Peyer's patch (tissue), 4 donors: ENCODE measurements at regions not wholly inside any gene's neighbourhood (a gene's known extent, or its start where the extent isn't known, plus 50 kb on each side); places are given as distances from the start of the nearest gene placed in this dataset.
"Not testable (repeated sequence)": the region's sequence is repeated elsewhere in the genome, so short reads cannot be mapped to it uniquely, and the experiment has no call there.

Source experiments
- DNase-seq, 3 donors: peaks; one replicate each; pipeline ENCODE4 v3.0.0-alpha.2; 2017 to 2019
- H3K27ac ChIP-seq, 4 donors: fragments of 200-600 bp; sonication (generic); one replicate each; pipeline ENCODE4 v1.5.1; 2016 to 2019
- H3K27me3 ChIP-seq, 2 donors: fragments of 200-600 bp; sonication (generic); one replicate each; pipeline ENCODE4 v1.5.1; 2019
- H3K36me3 ChIP-seq, 3 donors: fragments of 200-600 bp; sonication (generic); one replicate each; pipeline ENCODE4 v1.5.1; 2016 to 2019
- H3K4me1 ChIP-seq, 4 donors: fragments of 200-600 bp; sonication (generic); one replicate each; pipeline ENCODE4 v1.5.1; 2016 to 2019
- H3K4me3 ChIP-seq, 4 donors: fragments of 200-600 bp; sonication (generic); 1 replicate in 3 of 4; 2 replicates in 1 of 4; pipeline ENCODE4 v1.5.1; 2016 to 2019; ENCODE audit warnings: mild to moderate bottlenecking in 1 of 4
- H3K9me3 ChIP-seq, 4 donors: fragments of 200-600 bp; sonication (generic); one replicate each; pipeline ENCODE4 v1.5.1; 2016 to 2019; ENCODE audit warnings: mild to moderate bottlenecking in 1 of 4
- POLR2A ChIP-seq, 2 donors: fragments of 450-650 bp; IDR thresholded peaks; one replicate each; pipeline ENCODE4 v1.5.1; 2017; ENCODE audit warnings: antibody characterized with exemption in 2 of 2, mild to moderate bottlenecking in 2 of 2, moderate library complexity in 2 of 2
- TF ChIP-seq, protein P1 (sequence below), 6 experiments: fragments of 450-650 bp in 4 of 6; fragments of 200-600 bp in 2 of 6; sonication (generic) in 1 of 6; IDR thresholded peaks; one replicate each; pipeline ENCODE4 v1.5.1; 2017 to 2019; ENCODE audit warnings: antibody characterized with exemption in 6 of 6, mild to moderate bottlenecking in 3 of 6, moderate library complexity in 1 of 6

DNA sequence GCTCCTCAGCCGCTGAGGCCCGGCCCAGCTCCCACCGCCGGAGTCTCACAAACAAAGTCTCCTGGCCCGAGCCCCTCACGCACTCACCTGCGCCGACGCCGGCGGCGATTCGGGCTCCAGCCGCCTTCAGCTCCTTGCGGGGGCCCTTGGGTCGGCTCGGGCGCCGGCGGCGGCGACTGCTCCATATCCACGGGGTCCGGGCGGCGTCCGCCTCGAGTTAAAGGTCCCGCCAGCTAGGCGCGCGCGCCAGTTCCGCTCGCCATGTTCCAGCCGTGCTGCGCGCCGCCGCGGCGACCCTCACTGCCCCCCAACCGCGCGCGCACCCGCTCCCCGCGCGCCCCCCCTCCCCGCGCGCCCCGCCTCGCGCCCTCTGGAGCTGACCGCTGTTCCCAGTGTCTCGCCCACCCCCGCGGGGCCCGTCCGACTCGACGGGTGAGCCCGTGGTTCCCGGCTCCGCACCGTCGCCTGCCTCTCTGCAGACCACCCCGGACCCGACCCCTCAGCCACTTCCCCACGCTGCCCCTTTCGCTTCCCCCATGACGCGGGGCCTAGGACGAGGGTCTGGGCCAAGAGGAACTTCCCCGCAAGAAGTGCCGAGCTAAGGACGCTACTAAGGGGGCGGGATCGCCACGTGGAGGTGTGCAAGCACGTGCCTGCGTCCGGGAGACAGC is 396.1 kb downstream of the ZNF33B start:
- no peak overlapping the region for H3K4me3 ChIP-seq
- H3K4me1 ChIP-seq = no peaks in the 10 kb centered on the region
- TF ChIP-seq, protein P1, sequence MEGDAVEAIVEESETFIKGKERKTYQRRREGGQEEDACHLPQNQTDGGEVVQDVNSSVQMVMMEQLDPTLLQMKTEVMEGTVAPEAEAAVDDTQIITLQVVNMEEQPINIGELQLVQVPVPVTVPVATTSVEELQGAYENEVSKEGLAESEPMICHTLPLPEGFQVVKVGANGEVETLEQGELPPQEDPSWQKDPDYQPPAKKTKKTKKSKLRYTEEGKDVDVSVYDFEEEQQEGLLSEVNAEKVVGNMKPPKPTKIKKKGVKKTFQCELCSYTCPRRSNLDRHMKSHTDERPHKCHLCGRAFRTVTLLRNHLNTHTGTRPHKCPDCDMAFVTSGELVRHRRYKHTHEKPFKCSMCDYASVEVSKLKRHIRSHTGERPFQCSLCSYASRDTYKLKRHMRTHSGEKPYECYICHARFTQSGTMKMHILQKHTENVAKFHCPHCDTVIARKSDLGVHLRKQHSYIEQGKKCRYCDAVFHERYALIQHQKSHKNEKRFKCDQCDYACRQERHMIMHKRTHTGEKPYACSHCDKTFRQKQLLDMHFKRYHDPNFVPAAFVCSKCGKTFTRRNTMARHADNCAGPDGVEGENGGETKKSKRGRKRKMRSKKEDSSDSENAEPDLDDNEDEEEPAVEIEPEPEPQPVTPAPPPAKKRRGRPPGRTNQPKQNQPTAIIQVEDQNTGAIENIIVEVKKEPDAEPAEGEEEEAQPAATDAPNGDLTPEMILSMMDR (IDR thresholded peaks at IDR 0.05) = no peak
- no peak for TF ChIP-seq POLR2A (IDR thresholded peaks at IDR 0.05)
- no peak for DNase-seq
- no peaks in the 10 kb centered on the region for H3K36me3 ChIP-seq
- no peak overlapping the region for H3K27ac ChIP-seq
- no peaks in the 10 kb centered on the region for H3K27me3 ChIP-seq
- no peaks in the 10 kb centered on the region for H3K9me3 ChIP-seq

DNA sequence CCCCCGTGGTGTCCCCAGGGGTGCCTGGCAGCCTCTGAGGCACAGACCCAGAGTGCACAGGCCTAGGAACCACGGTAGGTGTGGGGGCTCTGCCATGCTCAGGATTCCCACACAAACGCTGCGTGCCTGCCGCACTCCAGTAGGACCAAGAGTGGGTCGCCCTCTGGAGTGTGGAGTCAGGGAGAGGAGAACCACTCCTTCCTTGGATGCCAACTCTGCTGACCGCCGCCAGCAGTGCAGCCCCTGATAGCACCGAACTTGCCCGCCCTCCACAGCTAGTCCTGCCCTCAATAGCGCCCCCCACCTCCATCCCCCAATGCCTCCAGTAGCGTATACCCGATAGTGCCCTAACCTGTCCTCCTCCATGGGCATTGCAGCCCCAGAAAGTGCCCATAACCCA is 402.0 kb downstream of the ZNF33B start:
- not testable (repeated sequence) for H3K4me1 ChIP-seq, H3K27me3 ChIP-seq, H3K9me3 ChIP-seq, DNase-seq, H3K36me3 ChIP-seq, H3K4me3 ChIP-seq, H3K27ac ChIP-seq

DNA sequence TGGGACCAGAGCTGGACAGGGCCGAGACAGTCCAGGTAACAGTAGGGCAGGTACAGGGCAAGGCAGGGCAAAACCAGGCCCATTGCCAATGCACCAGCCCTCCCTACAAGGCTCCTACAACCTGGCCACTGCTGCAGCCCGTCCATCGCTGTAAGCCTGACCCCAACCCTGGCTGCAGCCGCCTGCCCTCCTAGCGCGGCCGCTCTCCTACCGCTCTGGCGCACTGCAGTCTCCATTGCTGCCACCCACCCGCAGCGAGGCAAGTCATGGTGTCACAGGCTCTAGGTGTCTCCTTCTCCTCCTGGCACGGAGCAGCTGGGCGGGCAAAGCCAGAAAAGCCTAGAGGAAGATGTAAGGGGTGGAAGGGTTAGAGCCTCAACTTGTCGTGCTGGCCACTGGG is 402.6 kb downstream of the ZNF33B start:
- H3K4me3 ChIP-seq, H3K4me1 ChIP-seq, H3K27ac ChIP-seq, H3K9me3 ChIP-seq, H3K27me3 ChIP-seq, DNase-seq, H3K36me3 ChIP-seq: not testable (repeated sequence)

DNA sequence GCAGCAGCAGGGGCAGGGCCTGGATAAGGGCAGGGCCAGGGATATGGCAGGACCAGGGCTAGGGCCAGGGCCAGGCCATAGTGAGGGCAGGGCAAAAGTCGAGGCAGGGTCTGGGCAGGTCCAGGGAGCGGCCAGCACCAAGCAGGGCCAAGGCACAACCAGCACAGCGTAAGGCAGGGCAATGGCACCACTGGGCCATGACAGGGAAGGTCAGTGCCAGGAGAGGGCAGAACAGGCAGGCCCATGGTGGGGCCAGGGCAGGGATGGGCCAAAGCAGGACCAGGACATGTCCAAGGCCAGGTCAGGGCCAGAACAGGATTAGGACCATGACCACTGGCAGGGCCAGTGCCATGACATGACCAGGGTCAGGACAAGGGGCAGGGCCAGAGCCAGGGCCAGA is 403.1 kb downstream of the ZNF33B start:
- H3K9me3 ChIP-seq, DNase-seq, H3K27ac ChIP-seq, H3K27me3 ChIP-seq, H3K4me3 ChIP-seq, H3K4me1 ChIP-seq, H3K36me3 ChIP-seq: not testable (repeated sequence)

DNA sequence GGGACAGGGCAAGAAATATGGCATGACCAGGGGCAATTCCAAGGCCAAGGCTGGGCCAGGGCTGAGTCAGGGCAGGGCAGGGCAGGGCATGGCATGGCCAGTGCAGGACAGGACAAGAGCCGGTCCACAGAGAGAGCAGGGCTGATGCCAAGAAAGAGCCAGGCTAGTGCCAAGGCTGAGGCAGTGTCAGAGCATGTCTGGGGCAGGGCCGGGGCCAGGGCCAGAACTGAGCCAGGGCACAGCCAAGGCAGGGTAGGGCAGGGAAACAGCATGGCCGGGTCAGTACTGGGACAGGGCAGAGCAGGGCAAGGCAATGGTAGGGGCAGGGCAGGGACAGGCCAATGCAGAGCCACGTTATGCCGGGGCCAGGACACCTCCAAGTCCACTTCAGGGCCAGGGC is 403.9 kb downstream of the ZNF33B start:
- H3K27ac ChIP-seq, DNase-seq, H3K4me3 ChIP-seq, H3K27me3 ChIP-seq, H3K9me3 ChIP-seq, H3K36me3 ChIP-seq, H3K4me1 ChIP-seq: not testable (repeated sequence)

DNA sequence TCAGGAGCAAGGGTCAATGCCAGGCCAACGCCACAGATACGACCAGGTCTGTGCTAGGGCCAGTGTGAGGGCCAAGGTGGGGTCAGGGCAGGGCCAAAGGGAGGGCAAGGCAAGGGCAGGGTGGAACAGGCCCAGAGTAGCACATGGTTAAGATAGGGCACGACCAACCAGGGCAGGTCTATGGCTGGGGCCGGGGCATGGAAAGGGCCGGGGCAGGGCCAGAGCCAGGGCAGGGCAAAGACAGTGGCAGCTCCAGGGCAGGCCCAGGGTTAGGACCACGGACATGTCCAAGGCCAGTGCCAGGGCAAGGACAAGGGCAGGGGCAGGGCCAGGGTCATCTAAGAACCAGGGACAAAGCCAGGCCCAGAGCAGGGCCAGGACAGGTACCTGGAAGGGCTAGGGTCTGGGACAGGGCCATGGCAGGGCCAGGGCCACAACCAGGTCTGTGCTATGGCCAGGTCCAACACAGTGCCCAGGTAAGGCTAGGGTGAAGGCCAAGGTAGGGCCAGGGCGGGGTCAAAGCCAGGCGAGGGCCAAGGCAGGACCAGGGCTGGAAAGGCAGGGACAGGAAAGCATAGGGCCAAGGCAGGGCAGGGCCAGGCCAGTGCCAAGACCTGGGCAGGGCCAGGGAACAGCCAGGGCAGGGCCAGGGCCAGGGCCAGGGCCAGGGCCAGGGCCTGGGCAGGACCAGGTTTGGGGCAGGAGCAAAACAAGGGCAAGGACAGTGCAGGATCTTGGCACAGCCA is 404.7 kb downstream of the ZNF33B start:
- not testable (repeated sequence) for H3K27ac ChIP-seq, H3K9me3 ChIP-seq, DNase-seq

DNA sequence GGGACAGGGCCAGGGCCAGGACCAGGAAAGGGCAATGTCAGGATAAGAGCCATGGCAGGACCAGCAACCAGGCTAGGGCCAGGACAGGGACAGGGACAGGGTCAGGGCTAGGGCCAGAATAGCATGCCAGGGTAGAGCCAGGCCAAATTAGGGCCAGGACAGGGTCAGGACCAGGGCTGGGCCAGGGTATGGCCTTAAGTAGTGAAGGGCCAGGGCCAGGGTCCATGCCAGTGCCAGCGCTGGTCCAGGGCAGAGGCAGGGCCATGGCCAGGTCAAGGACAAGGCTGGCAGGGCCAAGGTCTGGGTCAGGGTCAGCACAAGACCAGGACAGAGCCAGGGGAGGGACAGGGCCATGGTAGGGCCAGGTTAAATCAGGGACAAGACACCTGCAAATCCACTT is 405.4 kb downstream of the ZNF33B start:
- not testable (repeated sequence) for H3K36me3 ChIP-seq, H3K4me1 ChIP-seq, H3K27ac ChIP-seq, H3K4me3 ChIP-seq, H3K9me3 ChIP-seq, H3K27me3 ChIP-seq, DNase-seq

More for the DNA sequence above, 404.7 kb downstream of the ZNF33B start:
- not testable (repeated sequence) for H3K4me3 ChIP-seq, H3K27me3 ChIP-seq, H3K36me3 ChIP-seq, H3K4me1 ChIP-seq

DNA sequence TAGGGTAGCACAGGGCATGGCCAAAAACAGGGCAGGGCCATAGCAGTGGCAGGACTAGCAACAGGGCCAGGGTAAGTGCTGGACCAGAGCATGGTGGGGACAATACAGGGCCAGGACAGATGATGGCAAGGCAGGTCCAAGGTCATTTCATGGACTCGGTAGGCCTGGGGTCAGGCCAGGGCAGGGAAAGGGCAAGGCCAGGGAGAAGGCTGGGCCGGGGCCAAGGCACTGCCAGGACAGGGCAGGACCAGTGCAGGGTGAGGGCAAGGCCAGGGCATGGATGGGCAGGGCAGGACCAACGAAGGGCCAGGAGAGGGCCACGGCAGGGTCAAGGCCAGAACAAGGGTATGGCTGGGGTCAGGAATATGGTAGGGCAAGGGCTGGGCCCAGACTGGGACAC is 407.6 kb downstream of the ZNF33B start:
- not testable (repeated sequence) for H3K27me3 ChIP-seq, H3K9me3 ChIP-seq, H3K4me1 ChIP-seq, DNase-seq, H3K27ac ChIP-seq, H3K4me3 ChIP-seq, H3K36me3 ChIP-seq

DNA sequence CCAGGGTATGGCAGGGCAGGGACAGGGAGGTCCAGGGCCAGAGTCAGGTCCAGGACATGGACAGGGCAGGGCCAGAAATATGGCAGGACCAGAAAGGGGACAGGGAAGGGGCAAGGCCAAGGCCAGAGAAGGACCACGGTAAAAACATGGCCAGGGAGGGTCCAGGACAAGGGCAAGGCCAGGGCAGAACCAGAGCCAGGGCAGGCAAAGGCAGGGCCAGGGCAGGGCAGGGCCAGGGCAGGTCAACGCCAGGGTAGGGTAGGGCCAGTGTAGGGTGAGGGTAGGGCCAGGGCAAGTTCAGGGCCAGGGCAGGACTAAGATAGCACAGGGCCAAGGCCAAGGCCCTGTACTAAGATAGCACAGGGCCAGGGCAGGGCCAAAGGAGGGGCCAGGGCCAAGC is 408.3 kb downstream of the ZNF33B start:
- not testable (repeated sequence) for H3K4me3 ChIP-seq, H3K4me1 ChIP-seq, H3K36me3 ChIP-seq, DNase-seq, H3K9me3 ChIP-seq, H3K27me3 ChIP-seq, H3K27ac ChIP-seq

DNA sequence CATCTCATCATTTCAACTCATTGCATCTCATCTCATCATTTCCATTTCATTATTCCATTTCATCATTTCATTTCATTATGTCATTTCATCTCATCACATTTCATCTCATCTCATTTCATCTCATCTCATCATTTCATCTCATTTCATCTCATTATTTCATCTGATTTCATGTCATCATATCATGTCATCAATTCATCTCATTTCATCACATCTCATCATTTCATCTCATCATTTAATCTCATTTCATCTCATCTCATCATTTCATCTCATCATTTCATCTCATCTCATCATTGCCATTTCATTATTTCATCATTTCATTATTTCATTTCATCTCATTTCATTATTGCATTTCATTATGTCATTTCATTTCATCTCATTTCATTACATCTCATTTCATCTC is 410.5 kb downstream of the ZNF33B start:
- H3K9me3 ChIP-seq, H3K36me3 ChIP-seq, H3K4me3 ChIP-seq, H3K4me1 ChIP-seq, DNase-seq, H3K27me3 ChIP-seq, H3K27ac ChIP-seq: not testable (repeated sequence)

DNA sequence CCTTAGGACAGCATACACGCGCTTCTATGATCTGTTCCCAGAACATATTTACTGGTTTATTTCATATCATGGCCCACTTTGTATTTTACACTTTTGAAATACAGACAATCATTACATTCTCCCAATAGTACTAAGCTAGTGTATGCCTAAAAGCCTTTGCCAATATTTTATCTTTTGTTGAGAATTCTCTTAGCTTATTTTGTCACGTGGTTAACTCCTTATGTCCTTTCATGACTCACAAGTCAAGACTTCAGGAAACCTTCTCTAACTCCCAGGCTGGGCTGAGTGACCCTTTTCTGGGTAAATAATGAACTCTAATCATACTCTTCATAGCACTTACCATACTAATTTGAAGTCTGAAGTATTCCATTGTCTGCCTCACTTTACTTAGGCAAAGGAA is 444.8 kb downstream of the ZNF33B start:
- H3K27me3 ChIP-seq, H3K4me3 ChIP-seq, DNase-seq, H3K27ac ChIP-seq, H3K4me1 ChIP-seq, H3K36me3 ChIP-seq, H3K9me3 ChIP-seq: not testable (repeated sequence)
